ENCODE measurements at regions not wholly inside any gene's neighbourhood (a gene's known extent, or its start where the extent isn't known, plus 50 kb on each side); places are given as distances from the start of the nearest gene placed in this dataset.

DNA sequence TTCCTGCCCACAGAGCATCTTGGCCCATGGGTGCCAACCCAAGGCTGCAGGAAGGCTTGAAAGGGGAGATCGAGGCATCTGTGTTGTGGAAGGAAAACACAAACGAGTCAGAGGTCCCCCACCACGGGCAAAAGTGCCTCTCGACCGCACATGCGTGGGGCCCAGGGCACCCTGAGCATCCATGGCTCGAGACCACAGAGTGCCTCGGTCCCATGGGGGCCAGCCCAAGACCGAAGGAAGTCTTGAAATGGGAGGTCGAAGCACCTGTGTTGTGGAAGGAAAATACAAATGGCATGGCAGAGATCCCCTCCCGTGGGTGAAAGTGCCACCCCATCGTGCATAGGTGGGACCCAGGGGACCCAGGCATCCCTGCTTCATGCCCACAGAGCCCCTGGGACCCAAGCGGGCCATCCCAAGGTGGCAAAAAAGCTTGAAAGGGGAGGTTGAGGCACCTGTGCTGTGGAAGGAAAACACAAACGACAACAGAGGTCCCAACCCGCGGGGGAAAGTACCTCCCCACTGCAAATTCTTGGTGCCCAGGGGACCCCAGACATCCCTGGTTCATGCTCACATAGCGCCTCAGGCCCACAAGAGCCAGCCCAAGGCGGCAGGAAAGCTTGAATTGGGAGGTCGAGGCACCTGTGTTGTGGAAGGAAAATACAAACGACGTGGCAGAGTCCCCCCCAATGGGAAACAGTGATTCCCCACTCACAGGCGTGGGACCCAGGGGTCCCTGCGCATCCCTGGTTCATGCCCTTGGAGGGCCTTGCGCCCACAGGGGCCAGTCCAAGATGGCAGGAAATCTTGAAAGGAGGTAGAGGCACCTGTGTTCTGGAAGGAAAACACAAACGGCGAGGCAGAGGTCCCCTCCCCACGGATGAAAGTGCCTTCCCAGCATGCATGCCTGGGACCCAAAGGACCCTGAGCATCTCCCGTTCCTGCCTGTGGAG lies 373.0 kb downstream of the ALG10 start:
- no peak for DNase-seq (ENCODE audit: low read depth in 2 of 2)

DNA sequence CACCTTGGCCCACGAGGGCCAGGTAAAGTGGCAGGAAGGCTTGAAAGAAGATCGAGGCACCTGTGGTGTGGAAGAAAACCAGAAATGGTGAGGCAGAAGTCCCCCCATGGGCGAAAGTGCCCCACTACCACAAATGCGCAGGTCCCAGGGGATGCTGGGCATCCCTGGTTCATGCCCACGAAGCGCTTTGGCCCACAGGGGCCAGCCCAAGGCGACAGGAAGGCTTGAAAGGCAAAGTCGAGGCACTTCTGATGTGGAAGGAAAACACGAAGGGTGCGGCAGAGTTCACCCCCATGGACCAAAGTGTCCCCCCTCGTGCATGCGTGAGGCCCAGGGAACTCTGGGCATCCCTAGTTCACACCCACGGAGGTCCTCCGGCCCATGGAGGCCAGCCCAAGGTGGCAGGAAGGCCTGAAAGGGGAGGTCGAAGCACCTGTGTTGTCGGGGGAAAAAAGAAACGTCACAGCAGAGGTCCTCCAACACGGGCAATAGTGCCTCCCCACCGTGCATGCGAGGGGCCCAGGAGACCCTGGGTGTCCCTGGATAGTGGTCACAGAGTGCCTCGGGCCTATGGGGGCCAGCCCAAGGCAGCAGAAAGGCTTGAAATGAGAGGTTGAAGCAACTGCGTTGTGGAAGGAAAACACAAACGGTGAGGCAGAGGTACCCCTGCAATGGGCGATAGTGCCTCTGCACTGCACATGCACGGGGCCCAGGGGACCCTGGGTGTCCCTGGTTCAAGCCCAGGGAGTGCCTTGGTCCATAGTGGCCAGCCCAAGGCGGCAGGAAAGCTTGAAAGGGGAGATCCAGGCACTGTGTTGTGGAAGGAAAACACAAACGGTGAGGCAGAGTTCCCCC lies 373.9 kb downstream of the ALG10 start:
- DNase-seq (ENCODE audit: low read depth in 2 of 2), result no peak

DNA sequence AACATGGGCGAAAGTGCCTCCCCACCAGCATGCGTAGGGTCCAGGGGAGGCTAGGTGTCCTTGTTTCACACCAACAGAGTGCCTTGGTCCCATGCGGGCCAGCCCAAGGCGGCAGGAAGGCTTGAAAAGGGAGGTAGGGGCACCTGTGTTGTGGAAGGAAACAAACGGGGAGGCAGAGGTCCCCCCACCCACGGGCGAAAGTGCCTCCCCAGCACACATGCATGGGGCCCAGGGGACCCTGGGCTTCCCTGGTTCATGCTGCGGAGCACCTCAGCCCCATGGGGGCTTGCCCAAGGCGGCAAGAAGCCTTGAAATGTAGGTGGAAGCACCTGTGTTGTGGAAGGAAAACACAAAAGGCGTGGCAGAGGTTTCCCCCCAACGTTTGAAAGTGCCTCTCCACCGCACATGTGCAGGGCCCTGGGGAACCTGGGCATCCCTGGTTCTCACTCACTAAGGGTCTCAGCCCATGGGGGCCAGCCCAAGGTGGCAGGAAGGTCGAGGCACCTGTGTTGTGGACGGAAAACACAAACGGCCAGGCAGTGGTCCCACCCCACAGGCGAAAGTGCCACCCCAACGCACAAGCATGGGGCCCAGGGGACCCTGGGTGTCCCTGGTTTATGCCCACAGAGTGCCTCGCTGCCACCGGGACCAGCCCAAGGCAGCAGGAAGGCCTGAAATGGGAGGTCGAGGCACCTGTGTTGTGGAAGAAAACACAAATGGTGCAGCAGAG lies 374.7 kb downstream of the ALG10 start:
- no peak for DNase-seq (ENCODE audit: low read depth in 2 of 2)

DNA sequence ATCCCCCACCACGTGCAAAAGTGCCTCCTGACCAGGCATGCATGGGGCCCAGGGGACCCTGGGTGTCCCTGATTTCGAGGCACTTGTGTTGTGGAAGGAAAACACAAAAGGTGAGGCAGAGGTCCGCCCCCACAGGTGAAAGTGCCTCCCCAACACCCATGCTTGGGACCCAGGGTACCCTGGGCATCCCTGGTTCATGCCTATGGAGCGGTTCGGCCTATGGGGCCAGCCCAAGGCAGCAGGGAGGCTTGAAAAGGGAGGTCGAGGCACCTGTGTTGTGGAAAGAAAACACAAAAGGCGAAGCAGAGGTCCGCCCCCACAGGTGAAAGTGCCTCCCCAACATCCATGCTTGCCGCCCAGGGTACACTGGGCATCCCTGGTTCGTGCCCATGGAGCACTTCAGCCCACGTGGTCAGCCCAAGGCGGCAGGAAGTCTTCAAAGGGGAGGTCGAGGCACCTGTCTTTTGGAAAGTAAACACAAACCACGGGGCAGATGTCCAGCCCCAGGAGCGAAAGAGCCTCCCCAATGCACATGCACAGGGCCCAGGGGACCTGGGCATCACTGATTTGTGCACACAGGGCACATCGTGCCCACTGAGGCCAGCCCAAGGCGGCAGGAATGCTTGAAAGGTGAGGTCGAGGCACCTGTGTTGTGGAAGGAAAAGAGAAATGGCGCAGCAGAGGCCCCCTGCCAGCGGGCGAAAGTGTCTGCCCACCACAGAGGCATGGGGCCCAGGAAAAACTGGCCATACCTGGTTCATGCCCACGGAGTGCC lies 375.5 kb downstream of the ALG10 start:
- no peak for DNase-seq (ENCODE audit: low read depth in 2 of 2)

DNA sequence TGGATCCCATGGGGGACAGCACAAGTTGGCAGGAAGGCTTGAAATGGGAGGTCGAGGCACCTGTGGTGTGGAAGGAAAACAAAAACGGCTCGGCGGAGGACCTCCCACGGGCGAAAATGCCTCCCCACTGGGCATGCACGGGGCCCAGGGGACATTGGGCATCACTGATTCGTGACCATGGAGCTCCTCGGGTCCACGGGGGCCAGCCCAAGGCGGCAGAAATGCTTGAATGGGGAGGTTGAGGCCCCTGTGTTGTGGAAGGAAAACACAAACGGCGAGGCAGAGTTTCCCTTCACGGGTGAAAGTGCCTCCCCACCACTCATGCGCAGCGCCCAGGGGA lies 376.0 kb downstream of the ALG10 start:
- no peak for DNase-seq (ENCODE audit: low read depth in 2 of 2)

DNA sequence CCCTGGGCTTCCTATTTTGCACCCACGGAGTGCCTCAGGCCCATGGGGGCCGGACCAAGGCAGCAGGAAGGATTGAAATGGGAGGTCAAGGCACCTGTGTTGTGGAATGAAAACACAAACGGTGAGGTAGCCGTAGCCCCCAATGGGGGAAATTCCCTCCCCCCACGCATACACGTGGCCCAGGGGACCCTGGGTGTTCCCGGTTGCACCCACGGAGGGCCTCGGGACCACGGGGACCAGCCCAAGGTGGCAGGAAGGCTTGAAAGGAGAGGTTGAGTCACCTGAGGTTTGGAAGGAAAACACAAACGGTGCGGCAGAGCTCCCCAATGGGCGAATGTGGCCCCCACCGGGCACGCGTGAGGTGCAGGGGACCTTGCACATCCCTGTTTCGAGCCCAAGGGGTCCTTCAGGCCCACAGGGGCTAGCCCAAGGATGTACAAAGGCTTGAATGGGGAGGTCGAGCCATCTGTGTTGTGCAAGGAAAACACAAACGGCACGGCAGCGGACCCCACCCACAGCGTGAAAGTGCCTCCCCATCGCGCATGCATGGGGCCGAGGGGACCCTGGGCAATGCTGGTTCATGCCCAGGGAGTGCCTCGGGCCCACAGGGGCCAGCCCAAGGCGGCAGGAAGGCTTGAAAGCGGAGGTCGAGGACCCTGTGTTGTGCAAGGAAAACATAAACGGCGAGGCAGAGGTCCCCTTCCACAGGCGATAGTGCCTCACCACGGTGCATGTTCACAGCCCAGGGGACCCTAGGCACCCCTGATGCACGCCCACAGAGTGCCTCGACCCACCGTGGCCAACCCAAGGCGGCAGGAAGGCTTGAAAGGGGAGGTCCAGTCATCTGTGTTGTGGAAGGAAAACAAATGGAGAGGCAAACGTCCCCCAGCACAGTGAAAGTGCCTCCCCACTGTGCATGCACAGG lies 376.7 kb downstream of the ALG10 start:
- no peak for DNase-seq (ENCODE audit: low read depth in 2 of 2)

DNA sequence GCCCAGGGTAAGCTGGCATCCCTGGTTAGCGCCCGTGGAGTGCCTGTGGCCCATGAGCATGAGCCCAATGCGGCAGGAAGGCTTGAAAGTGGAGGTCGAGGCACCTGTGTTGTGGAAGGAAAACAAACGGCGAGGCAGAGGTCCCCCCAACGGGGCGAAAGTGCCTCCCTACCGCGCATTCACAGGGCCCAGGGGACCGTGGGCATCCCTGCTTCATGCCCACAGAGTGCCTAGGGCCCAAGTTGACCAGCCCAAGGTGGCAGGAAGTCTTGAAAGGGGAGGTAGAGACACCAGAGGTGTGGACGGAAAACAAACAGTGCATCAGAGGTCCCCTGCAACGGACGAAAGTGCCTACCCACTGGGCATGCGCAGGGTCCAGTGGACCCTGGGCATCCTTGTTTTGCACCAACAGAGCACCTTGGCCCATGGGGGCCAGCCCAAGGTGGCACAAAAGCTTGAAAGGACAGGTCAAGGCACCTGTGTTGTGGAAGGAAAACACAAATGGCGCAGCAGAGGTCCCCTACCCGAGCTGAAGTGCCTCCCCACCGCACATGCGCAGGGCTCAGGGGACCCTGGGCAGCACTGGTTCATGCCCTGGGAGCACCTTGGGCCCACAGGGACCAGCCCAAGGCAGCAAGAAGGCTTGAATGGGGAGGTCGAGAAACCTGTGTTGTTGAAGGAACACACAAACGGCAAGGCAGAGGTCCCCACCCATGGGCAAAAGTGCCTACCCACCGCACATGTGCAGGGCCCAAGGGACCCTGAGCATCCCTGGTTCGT lies 377.5 kb downstream of the ALG10 start:
- no peak for DNase-seq (ENCODE audit: low read depth in 2 of 2)

DNA sequence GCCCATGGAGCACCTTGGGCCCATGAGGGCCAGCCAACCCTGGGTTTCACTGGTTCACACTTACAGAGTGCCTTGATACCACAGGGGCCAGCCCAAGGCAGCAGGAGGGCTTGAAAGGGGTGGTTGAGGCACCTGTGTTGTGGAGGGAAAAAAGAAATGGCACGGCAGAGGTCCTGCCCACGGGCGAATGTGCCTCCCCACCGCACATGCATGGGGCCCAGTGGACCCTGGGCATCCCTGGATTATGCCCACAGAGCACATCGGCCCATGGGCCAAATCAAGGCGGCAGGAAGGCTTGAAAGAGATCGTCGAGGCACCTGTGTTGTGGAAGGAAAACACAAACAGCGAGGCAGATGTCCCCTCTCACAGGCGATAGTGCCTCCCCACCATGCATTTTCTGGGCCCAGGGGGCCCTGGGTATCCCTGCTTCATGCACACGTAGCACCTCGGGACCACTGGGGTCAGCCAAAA lies 378.1 kb downstream of the ALG10 start:
- no peak for DNase-seq (ENCODE audit: low read depth in 2 of 2)

DNA sequence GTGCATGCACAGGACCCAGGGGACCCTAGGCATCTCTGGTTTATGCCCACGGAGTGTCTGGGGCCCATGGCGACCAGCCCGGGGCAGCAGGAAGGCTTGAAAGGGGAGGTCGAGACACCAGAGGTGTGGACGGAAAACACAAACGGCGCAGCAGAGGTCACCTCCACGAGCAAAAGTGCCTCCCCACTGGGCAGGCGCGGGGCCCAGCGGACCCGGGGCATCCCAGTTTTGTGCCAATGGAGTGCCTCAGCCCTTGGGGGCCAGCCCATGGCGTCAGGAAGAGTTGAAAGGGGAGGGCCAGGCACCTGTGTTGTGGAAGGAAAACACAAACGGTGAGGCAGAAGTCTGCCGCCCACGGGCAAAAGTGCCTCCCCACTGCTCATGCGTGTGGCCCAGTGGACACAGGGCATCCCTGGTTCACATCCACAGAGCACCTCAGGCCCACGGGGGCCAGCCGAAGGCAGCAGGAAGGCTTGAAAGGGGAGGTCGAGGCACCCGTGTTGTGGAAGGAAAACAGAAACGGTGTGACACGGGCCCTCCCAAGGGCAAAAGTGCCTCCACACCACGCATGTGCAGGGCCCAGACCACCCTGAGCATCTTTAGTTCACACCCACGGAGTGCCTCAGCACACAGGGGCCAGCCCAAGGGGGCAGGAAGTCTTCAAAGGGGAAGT lies 378.8 kb downstream of the ALG10 start:
- DNase-seq (ENCODE audit: low read depth in 2 of 2), result no peak

DNA sequence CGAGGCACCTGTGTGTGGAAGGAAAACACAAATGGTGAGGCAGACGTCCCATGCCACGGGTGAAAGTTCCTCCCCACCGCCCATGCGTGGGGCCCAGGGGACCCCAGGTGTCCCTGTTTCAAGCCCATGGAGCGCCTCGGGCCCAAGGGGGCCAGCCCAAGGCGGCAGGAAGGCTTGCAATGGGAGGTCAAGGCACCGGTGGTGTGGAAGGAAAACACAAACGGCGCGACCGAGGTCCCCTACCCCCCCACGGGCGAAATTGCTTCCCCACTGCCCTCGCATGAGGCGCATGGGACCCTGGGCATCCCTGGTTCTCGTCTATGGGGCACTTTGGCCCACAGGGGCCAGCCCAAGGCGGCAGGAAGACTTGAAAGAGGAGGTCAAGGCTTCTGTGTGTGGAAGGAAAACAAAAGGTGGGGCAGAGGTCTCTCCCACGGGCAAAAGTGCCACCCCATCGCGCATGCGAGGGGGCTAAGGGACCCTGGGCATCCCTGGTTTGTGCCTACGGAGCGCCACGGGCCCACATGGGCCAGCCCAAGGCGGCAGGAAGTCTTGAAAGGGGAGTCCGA lies 379.4 kb downstream of the ALG10 start:
- no peak for DNase-seq (ENCODE audit: low read depth in 2 of 2)

DNA sequence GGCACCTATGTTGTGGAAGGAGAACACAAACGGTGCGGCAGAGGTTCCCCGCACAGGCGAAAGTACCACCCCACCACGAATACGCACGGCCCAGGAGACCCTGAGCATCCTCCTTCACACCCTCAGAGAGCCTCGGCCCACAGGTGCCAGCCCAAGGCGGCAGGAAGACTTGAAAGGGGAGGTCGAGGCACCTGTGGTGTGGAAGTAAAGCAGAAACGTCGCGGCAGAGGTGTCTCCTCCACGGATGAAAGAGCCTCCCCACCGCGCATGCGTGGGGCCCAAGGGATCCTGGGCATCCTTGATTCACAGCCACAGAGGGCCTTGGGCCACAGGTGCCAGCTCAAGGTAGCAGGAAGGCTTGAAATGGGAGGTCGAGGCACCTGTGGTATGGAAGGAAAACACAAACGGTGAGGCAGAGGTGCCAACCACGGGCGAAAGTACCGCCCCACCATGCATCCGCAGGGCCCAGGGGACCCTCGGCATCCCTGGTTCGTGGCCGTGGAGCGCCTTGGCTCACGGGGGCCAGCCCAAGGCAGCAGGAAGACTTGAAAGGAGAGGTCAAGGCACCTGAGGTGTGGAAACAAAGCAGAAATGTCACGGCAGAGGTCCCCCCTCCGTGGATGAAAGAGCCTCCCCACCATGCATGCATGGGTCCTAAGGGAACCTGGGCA lies 380.1 kb downstream of the ALG10 start:
- DNase-seq (ENCODE audit: low read depth in 2 of 2), result no peak

DNA sequence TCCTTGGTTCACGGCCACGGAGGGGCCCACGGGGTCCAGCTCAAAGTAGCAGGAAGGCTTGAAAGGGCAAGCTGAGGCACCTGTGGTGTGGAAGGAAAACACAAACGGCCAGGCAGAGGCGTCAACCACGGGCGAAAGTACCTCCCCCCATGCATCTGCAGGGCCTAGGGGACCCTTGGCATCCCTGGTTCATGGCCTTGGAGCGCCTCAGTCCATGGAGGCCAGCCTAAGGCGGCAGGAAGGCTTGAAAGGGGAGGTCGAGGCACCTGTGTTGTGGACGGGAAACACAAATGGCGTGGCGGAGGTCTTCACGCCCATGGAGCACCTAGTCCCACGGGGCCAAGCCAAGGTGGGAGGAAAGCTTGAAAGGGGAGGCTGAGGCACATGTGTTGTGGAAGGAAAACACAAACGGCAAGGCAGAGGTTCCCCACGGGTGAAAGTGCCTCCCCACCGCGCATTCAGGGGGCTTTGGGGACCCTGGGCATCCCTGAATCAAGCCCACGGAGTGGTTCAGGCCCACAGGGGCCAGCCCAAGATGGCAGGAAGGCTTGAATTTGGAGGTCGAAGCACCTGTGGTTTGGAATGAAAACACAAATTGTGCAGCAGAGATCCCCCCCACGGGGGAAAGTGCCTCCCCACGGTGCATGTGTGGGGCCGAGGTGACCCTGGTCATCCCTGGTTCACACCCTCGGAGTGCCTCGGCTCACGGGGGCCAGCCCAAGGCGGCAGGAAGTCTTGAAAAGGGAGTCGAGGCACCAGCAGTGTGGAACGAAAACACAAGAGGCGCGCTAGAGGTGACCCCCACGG lies 380.8 kb downstream of the ALG10 start:
- no peak for DNase-seq (ENCODE audit: low read depth in 2 of 2)

DNA sequence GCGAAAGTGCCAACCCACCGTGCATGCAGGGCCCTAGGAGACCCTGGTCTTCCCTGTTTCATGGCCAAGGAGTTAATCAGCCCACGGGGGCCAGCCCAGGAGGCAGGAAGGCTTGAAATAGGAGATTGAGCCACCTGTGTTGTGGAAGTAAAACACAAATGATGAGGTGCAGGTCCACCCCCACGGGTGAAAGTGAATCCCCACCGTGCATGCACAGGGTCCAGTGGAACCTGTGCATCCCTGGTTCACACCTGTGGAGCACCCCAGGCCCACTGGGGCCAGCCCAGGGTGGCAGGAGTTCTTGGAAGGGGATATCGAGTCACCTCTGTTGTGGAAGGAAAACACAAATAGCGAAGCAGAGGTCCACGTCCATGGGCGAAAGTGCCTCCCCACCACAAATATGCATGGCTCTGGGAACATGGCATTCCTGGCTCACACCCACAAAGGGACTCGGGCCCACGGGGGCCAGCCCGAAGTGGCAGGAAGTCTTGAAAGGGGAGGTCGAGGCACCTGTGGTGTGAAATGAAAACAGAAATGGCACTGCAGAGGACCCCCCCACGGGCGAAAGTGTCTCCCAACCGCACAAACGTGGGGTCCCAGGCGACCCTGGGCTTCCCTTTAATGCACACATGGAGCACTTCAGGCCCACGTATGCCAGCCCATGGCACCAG lies 381.5 kb downstream of the ALG10 start:
- no peak for DNase-seq (ENCODE audit: low read depth in 2 of 2)

DNA sequence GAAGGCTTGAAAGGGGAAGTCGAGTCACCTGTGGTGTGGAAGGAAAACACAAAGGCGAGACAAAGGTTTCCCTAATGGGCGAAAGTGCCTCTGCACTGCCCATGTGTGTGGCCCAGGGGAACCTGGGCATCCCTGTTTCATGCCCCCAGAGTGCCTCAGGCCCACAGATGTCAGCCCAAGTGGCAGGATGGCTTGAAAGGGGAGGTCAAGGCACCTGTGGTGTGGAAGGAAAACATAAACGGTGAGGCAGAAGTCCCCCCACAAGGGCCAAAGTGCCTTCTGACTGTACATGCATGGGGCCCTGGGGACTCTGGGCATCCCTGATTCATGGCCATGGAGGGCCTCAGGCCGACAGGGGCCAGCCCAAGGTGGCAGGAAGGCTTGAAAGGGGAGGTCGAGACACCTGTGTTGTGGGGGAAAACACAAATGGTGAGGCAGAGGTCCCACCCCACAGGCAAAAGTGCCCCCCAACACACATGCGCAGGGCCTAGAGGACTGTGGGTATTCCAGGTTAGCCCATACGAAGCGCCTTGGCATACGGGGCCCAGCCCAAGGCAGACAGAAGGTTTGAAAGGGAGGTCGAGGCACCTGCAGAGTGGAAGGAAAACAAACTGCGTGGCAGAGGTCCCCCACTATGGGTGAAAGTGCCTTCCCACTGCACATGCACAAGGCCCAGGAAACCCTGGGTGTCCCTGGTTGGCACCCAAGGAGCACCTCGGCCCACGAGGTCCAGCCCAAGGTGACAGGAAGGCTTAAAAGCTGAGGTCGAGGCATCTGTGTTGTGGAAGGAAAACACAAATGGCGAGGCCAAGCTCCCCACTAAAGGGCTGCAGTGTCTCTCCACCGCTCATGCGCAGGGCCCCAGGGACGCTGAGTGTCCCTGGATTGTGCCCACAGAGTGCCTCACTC lies 382.3 kb downstream of the ALG10 start:
- no peak for DNase-seq (ENCODE audit: low read depth in 2 of 2)

Data from stimulated activated CD8-positive, alpha-beta memory T cell treated with anti-CD3 and anti-CD28 coated beads, Interleukin-7, amount 100 ng/mL, for 4 hours (primary cell).